ENCODE measurements at regions not wholly inside any gene's neighbourhood (a gene's known extent, or its start where the extent isn't known, plus 50 kb on each side); places are given as distances from the start of the nearest gene placed in this dataset.

- ATAC-seq (no peak), DNase-seq (no peak)
- H3K27ac Mint-ChIP-seq, result no peak overlapping the region
- peaks cover 18% of the 10 kb centered on the region for H3K27me3 Mint-ChIP-seq (ENCODE audit: low read depth)
- no peaks in the 10 kb centered on the region for H3K36me3 Mint-ChIP-seq (ENCODE audit: low read depth)
- H3K9me3 Mint-ChIP-seq (ENCODE audit: insufficient read depth), result no peaks in the 10 kb centered on the region
- no peak overlapping the region for H3K4me3 Mint-ChIP-seq
- peaks cover 27% of the 10 kb centered on the region for H3K4me1 Mint-ChIP-seq (ENCODE audit: low read depth)
- CTCF ChIA-PET, result interaction anchor here (2.6 to 4.1 kb wide), 2 partner anchors 150 to 403 kb away, joined by 30 to 43 read pairs; partner anchors contain the start of gene SLCO3A1
- POLR2A ChIA-PET, result no interaction called here
Observed at GRCh38 chr15:91704343-91704742, 149.2 kb upstream of the SLCO3A1 start.

DNA sequence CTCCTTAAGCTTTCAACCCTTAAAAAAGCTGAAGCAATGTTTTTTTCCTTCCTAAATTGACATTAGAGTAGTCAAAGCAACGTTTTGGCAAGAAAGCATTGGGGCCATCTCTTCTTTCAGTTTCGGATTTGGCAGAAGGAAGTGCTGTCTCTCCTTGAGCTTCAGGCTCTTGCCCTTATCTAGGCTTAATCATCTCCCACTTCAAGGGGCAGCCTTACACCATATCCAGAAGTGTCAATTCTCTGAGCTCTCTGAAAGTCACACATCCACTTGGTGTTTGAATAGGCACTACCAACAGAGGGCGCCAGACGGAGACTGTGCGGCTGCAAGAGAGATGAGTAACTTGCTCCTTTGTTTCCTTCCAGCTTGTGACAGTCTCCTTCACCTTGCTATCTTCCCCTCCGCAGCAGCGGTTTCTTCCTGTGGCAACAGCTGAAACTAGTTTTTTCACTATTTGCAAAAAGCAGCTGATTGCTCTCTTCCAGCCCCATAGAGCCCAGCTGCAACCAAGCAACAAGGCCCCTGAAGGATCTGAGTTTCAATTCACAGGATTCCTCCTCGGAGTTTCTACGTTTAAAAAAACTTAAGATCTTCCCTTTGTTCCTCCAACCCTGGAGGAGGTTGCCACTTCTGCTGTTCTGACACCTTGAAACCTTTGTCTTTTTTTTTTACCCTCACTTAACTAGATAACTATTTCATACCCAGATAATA lies 147.0 kb upstream of the SLCO3A1 start:
- H3K36me3 Mint-ChIP-seq (ENCODE audit: low read depth), result no peaks in the 10 kb centered on the region
- ChIA-PET CTCF (interaction anchor here (0.6 to 4.1 kb wide), 78 partner anchors 8 to 651 kb away, joined by 3 to 43 read pairs (median 4); partner anchors contain the start of gene SLCO3A1), POLR2A (interaction anchor here (1.0 to 1.1 kb wide), 3 partner anchors 45 to 372 kb away, joined by 3 read pairs; no protein-coding TSS in a partner anchor)
- H3K9me3 Mint-ChIP-seq (ENCODE audit: insufficient read depth), result no peaks in the 10 kb centered on the region
- H3K27me3 Mint-ChIP-seq (ENCODE audit: low read depth), result peaks cover 18% of the 10 kb centered on the region
- H3K27ac Mint-ChIP-seq, result peak overlapping the region; percentile 85
- ATAC-seq (peak; percentile 100), DNase-seq (peak; percentile 95)
- peak overlapping the region; percentile 56 for H3K4me3 Mint-ChIP-seq
- peaks cover 35% of the 10 kb centered on the region for H3K4me1 Mint-ChIP-seq (ENCODE audit: low read depth)

DNA sequence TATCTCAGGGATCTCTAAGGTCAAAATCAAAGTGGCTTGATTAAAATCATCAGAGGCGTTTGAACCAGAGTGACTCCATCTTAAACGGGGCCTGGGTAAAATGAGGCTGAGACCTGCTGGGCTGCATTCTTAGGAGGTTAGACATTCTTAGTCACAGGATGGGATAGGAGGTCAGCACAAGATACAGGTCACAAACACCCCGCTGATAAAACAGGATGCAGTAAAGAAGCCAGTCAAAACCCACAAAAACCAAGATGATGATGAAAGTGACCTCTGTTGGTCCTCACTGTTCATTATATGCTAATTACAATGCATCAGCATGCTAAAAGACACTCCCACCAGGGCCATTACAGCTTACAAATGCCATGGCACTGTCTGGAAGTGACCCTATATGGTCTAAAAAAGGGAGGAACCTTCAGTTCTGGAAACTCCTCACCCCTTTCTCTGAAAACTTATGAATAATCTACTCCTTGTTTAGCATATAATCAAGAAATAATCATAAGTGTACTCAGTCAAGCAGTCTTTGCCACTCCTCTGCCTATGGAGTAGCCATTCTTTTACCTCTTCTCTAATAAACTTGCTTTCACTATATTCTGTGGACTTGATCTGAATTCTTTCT lies 143.3 kb upstream of the SLCO3A1 start:
- Mint-ChIP-seq H3K36me3 (ENCODE audit: low read depth) (no peaks in the 10 kb centered on the region), H3K27me3 (ENCODE audit: low read depth) (peaks cover 35% of the 10 kb centered on the region), H3K27ac (no peak overlapping the region), H3K4me3 (no peak overlapping the region), H3K9me3 (ENCODE audit: insufficient read depth) (no peaks in the 10 kb centered on the region), H3K4me1 (ENCODE audit: low read depth) (peaks cover 33% of the 10 kb centered on the region)
- POLR2A ChIA-PET, result no interaction called here
- CTCF ChIA-PET, result no interaction called here
- ATAC-seq (no peak), DNase-seq (no peak)

DNA sequence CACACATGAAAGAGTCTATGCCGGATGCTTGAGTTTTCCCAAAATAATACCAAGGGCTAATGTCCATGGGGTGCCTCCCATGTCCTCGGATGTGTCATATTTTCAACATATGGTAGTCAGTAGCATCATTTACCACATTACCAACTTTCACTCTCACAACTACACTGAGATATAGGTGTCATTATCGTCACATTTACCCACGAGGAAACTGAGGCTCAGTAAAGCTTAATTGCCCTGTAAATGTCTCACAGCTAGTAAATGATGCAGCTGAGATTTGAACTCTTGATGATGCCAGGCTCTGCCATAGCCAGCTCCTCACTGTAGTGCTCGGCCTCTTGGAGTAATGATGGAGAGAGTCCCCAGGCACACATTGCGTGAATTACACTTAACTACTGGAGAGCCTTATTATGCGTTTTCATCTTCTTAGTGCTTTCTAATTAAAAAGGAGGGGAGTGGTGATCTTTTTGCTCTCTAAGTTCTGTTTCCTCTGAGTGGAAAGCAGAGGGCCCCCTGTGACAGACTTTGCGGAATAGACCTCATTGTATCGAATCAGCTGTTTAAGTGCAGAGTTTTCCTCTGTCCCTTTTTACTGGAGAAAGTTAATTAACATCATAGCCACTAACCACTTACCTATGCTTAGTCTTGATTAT lies 142.0 kb upstream of the SLCO3A1 start:
- Mint-ChIP-seq H3K27me3 (ENCODE audit: low read depth) (peaks cover 40% of the 10 kb centered on the region), H3K27ac (no peak overlapping the region), H3K36me3 (ENCODE audit: low read depth) (no peaks in the 10 kb centered on the region), H3K4me3 (no peak overlapping the region), H3K9me3 (ENCODE audit: insufficient read depth) (no peaks in the 10 kb centered on the region), H3K4me1 (ENCODE audit: low read depth) (peaks cover 20% of the 10 kb centered on the region)
- DNase-seq (no peak), ATAC-seq (no peak)
- POLR2A ChIA-PET, result no interaction called here
- CTCF ChIA-PET, result interaction anchor here (1.3 kb wide), 1 partner anchor 409 kb away, joined by 3 read pairs; no protein-coding TSS in a partner anchor

- Mint-ChIP-seq H3K27me3 (ENCODE audit: low read depth) (peaks cover 44% of the 10 kb centered on the region), H3K4me3 (no peak overlapping the region), H3K36me3 (ENCODE audit: low read depth) (no peaks in the 10 kb centered on the region), H3K4me1 (ENCODE audit: low read depth) (peaks cover 12% of the 10 kb centered on the region), H3K27ac (no peak overlapping the region), H3K9me3 (ENCODE audit: insufficient read depth) (no peaks in the 10 kb centered on the region)
- ChIA-PET POLR2A (no interaction called here), CTCF (interaction anchor here (1.3 kb wide), 1 partner anchor 410 kb away, joined by 3 read pairs; no protein-coding TSS in a partner anchor)
- DNase-seq (no peak), ATAC-seq (no peak)
Observed at GRCh38 chr15:91712286-91712685, 141.2 kb upstream of the SLCO3A1 start.

DNA sequence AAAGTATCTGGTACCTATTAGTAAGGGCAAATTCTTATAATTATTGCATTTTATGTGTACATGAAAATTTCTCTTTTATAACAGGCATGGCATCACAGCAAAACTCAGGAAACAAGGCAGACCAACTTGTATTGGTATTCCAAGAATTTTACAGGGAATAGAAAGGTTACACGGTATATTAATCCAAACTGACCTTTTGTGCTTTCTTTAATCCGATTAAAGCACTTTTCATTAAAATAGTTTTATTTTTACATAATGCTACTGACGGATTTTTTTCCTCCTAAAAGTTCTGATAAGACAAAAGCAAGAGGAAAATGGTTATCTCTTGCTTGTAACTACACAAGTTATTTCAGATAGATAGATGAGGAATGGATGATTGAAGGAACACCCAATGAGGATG lies 137.0 kb upstream of the SLCO3A1 start:
- Mint-ChIP-seq H3K27ac (no peak overlapping the region), H3K4me1 (ENCODE audit: low read depth) (no peaks in the 10 kb centered on the region), H3K4me3 (no peak overlapping the region), H3K27me3 (ENCODE audit: low read depth) (peaks cover 60% of the 10 kb centered on the region), H3K9me3 (ENCODE audit: insufficient read depth) (no peaks in the 10 kb centered on the region), H3K36me3 (ENCODE audit: low read depth) (no peaks in the 10 kb centered on the region)
- ChIA-PET CTCF (interaction anchor here (1.5 kb wide), 1 partner anchor 10 kb away, joined by 4 read pairs; no protein-coding TSS in a partner anchor), POLR2A (no interaction called here)
- no peak for ATAC-seq
- no peak for DNase-seq

DNA sequence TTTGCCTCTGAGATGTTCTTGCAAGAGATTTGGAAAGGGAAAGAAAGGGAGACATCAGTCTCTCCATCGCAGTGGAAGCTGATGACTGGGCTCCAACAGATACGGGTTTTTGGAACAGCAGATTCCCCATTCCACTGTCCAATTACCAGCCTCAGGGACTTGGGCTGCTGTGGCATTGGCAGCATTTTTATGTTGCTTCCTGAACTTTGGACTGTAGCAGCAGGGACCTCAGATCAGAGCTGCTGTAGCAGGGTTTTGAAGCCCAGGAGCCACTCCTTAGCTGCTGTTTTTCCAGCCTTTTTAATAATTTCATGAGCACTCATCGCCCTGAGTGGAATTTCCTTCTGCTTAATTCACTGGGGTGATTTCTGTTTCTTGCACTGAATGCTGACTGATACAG lies 135.7 kb upstream of the SLCO3A1 start:
- Mint-ChIP-seq H3K9me3 (ENCODE audit: insufficient read depth) (no peaks in the 10 kb centered on the region), H3K4me3 (no peak overlapping the region), H3K4me1 (ENCODE audit: low read depth) (no peaks in the 10 kb centered on the region), H3K27ac (no peak overlapping the region), H3K27me3 (ENCODE audit: low read depth) (peaks cover 55% of the 10 kb centered on the region), H3K36me3 (ENCODE audit: low read depth) (no peaks in the 10 kb centered on the region)
- POLR2A ChIA-PET, result no interaction called here
- DNase-seq (no peak), ATAC-seq (no peak)
- CTCF ChIA-PET, result interaction anchor here (3.5 kb wide), 1 partner anchor 11 kb away, joined by 21 read pairs; no protein-coding TSS in a partner anchor

- CTCF ChIA-PET, result interaction anchor here (2.5 kb wide), 1 partner anchor 17 kb away, joined by 17 read pairs; no protein-coding TSS in a partner anchor
- Mint-ChIP-seq H3K36me3 (ENCODE audit: low read depth) (no peaks in the 10 kb centered on the region), H3K4me3 (no peak overlapping the region), H3K27me3 (ENCODE audit: low read depth) (peaks cover 32% of the 10 kb centered on the region), H3K27ac (no peak overlapping the region), H3K4me1 (ENCODE audit: low read depth) (no peaks in the 10 kb centered on the region), H3K9me3 (ENCODE audit: insufficient read depth) (no peaks in the 10 kb centered on the region)
- ATAC-seq (no peak), DNase-seq (no peak)
- POLR2A ChIA-PET, result no interaction called here
Observed at GRCh38 chr15:91723959-91724358, 129.5 kb upstream of the SLCO3A1 start.

DNA sequence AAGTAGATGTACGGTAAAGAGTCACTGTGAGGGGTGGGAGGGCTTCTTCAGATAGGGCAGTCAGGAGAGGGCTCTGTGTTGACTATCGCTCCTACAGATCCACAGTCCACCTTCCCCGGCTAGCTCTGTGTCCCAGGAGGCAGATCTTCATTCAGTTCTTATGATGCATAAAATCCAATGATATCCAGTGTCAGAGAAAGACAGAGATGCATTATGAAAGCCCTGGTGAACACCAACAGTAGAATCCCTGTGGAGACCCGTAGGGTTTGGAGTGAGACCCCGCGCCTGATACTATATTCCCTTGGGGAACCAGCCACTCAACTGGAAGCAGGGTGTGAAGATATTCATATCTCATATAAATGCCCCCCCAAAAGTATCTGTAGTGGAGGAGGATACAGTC lies 119.8 kb upstream of the SLCO3A1 start:
- Mint-ChIP-seq H3K27me3 (ENCODE audit: low read depth) (peaks cover 38% of the 10 kb centered on the region), H3K4me1 (ENCODE audit: low read depth) (no peaks in the 10 kb centered on the region), H3K27ac (no peak overlapping the region), H3K9me3 (ENCODE audit: insufficient read depth) (no peaks in the 10 kb centered on the region), H3K36me3 (ENCODE audit: low read depth) (no peaks in the 10 kb centered on the region), H3K4me3 (no peak overlapping the region)
- ChIA-PET CTCF (no interaction called here), POLR2A (no interaction called here)
- no peak for ATAC-seq
- no peak for DNase-seq

DNA sequence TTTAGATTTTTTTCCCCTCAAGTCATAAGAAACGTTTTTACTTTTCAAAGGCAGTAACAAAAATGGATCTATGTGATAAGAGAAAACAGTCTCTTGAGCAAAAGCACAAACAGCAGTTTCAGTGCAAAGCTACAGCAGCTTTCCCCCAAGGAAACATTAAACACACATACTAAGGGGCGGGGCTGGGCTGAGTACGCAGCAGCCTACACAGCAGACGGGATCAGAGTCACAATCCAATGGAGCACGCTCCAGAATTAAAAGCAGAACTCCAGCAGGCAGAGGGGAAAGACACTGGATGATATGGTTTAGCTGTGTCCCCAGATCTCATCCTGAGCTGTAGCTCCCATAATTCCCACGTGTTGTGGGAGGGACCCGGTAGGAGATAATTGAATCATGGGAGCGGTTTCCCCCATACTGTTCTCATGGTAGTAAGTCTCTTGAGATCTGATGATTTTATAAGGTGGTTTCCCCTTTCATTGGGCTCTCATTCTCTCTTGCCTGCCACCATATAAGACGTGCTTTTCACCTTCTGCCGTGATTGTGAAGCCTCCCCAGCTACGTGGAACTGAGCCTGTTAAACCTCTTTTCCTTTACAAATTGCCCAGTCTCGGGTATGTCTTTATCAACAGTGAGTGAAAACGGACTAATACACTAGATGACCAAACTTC lies 116.2 kb upstream of the SLCO3A1 start:
- Mint-ChIP-seq H3K9me3 (ENCODE audit: insufficient read depth) (no peaks in the 10 kb centered on the region), H3K27ac (no peak overlapping the region), H3K27me3 (ENCODE audit: low read depth) (peaks cover 32% of the 10 kb centered on the region), H3K36me3 (ENCODE audit: low read depth) (no peaks in the 10 kb centered on the region), H3K4me1 (ENCODE audit: low read depth) (no peaks in the 10 kb centered on the region), H3K4me3 (no peak overlapping the region)
- CTCF ChIA-PET, result interaction anchor here (1.6 kb wide), 1 partner anchor 31 kb away, joined by 8 read pairs; no protein-coding TSS in a partner anchor
- no peak for ATAC-seq
- POLR2A ChIA-PET, result no interaction called here
- DNase-seq, result no peak

GRCh38 chr15:91741986-91742385 lies 111.5 kb upstream of the SLCO3A1 start:
- Mint-ChIP-seq H3K9me3 (ENCODE audit: insufficient read depth) (no peaks in the 10 kb centered on the region), H3K4me3 (no peak overlapping the region)
- CTCF ChIA-PET, result interaction anchor here (1.2 kb wide), 1 partner anchor 36 kb away, joined by 4 read pairs; no protein-coding TSS in a partner anchor

More at GRCh38 chr15:91741986-91742385, 111.5 kb upstream of the SLCO3A1 start:
- no peaks in the 10 kb centered on the region for H3K36me3 Mint-ChIP-seq (ENCODE audit: low read depth)
- DNase-seq, result no peak
- POLR2A ChIA-PET, result no interaction called here
- H3K4me1 Mint-ChIP-seq (ENCODE audit: low read depth), result no peaks in the 10 kb centered on the region
- no peak for ATAC-seq
- H3K27ac Mint-ChIP-seq, result no peak overlapping the region
- peaks cover 37% of the 10 kb centered on the region for H3K27me3 Mint-ChIP-seq (ENCODE audit: low read depth)

Measured in activated CD8-positive, alpha-beta T cell treated with anti-CD3 and anti-CD28 coated beads, Interleukin-2, amount 10 ng/mL, durations not matched to agents 7 days and 5 days (primary cell).